Lower leg skin (tissue), 4 donors: ENCODE measurements at regions not wholly inside any gene's neighbourhood (a gene's known extent, or its start where the extent isn't known, plus 50 kb on each side); places are given as distances from the start of the nearest gene placed in this dataset.

Experiments used
- DNase-seq, 2 donors: peaks; one replicate each; pipeline ENCODE4 v3.0.0-alpha.2; 2019; ENCODE audit warnings: low spot score in 2 of 2
- H3K4me3 ChIP-seq: fragments of 200-600 bp; sonication (generic); 2 replicates; pipeline ENCODE4 v1.5.1; 2017; ENCODE audit warnings: mild to moderate bottlenecking, low read depth; ENCODE audit not compliant: poor library complexity, severe bottlenecking
- CTCF ChIP-seq, 3 donors: fragments of 450-650 bp; IDR thresholded peaks; one replicate each; pipeline ENCODE4 v1.5.1; 2016; ENCODE audit warnings: antibody characterized with exemption in 3 of 3, mild to moderate bottlenecking in 3 of 3, moderate library complexity in 2 of 3
- POLR2A ChIP-seq, 2 donors: fragments of 450-650 bp; IDR thresholded peaks; one replicate each; pipeline ENCODE4 v1.6.1; 2016 to 2017; ENCODE audit warnings: antibody characterized with exemption in 2 of 2, mild to moderate bottlenecking in 1 of 2, moderate library complexity in 1 of 2
- WGBS, 2 donors: methylation state at CpG; one replicate each; pipeline ENCODE4 v1.1.5; 2018; 5-methylcytosine and 5-hydroxymethylcytosine counted together
- intact Hi-C: fragments of 100-400 bp; cut with DNase I; formaldehyde crosslinking; loops from one replicate; pipeline ENCODE4 v1.15.0; 2023; ENCODE audit warnings: low total_unique reads

GRCh38 chr5:165808335-165808734, 2302.9 kb downstream of the MAT2B start:
- DNase-seq: no peak
- 85 to 89% methylated on average over 3 of the region's 3 CpGs for WGBS, 2 donors
- TF ChIP-seq CTCF (IDR thresholded peaks at IDR 0.05) (no peak), POLR2A (IDR thresholded peaks at IDR 0.05) (no peak)
- no peak overlapping the region for H3K4me3 ChIP-seq
- intact Hi-C loops: loop anchor here (5.0 kb wide), 1 partner anchor 724 kb away; no protein-coding TSS in a partner anchor

- DNase-seq: no peak
- intact Hi-C loops: loop anchor here (5.0 kb wide), 1 partner anchor 722 kb away; no protein-coding TSS in a partner anchor
- WGBS, 2 donors: 84 to 90% methylated on average over 3 of the region's 3 CpGs
- no peak overlapping the region for H3K4me3 ChIP-seq
- TF ChIP-seq CTCF (IDR thresholded peaks at IDR 0.05) (no peak), POLR2A (IDR thresholded peaks at IDR 0.05) (no peak)
Observed at GRCh38 chr5:165809914-165810313, 2304.5 kb downstream of the MAT2B start.

- intact Hi-C loops: no loop called here
- TF ChIP-seq CTCF (IDR thresholded peaks at IDR 0.05) (no peak), POLR2A (IDR thresholded peaks at IDR 0.05) (no peak)
- no peak for DNase-seq
- WGBS, 2 donors: 81 to 93% methylated on average over 6 of the region's 6 CpGs
- no peak overlapping the region for H3K4me3 ChIP-seq
Observed at GRCh38 chr5:165829504-165829903, 2324.1 kb downstream of the MAT2B start.

GRCh38 chr5:165834891-165835290, 2329.5 kb downstream of the MAT2B start:
- TF ChIP-seq POLR2A (IDR thresholded peaks at IDR 0.05) (no peak), CTCF (IDR thresholded peaks at IDR 0.05) (no peak)
- no peak for DNase-seq
- intact Hi-C loops: no loop called here
- WGBS, 2 donors: 60 to 68% methylated on average over 4 of the region's 4 CpGs
- no peak overlapping the region for H3K4me3 ChIP-seq

GRCh38 chr5:165836046-165836445, 2330.6 kb downstream of the MAT2B start:
- 70 to 82% methylated on average over 1 of the region's 1 CpG for WGBS, 2 donors
- TF ChIP-seq POLR2A (IDR thresholded peaks at IDR 0.05) (no peak), CTCF (IDR thresholded peaks at IDR 0.05) (no peak)
- no peak overlapping the region for H3K4me3 ChIP-seq
- intact Hi-C loops: no loop called here
- DNase-seq: no peak

- DNase-seq: no peak
- intact Hi-C loops: no loop called here
- no peak overlapping the region for H3K4me3 ChIP-seq
- 57 to 60% methylated on average over 2 of the region's 2 CpGs for WGBS, 2 donors
- TF ChIP-seq POLR2A (IDR thresholded peaks at IDR 0.05): no peak
- TF ChIP-seq CTCF (IDR thresholded peaks at IDR 0.05): no peak
Observed at GRCh38 chr5:165837286-165837685, 2331.9 kb downstream of the MAT2B start.
